ENCODE measurements at regions not wholly inside any gene's neighbourhood (a gene's known extent, or its start where the extent isn't known, plus 50 kb on each side); places are given as distances from the start of the nearest gene placed in this dataset.
A peak's percentile ranks its signal among the peaks of the same experiment; 100 is the strongest.
"Not testable (repeated sequence)": the region's sequence is repeated elsewhere in the genome, so short reads cannot be mapped to it uniquely, and the experiment has no call there.

- DNase-seq: not testable (repeated sequence)
Measured at GRCh38 chr12:54105809-54106208, 52.2 kb downstream of the HOXC4 start.

- not testable (repeated sequence) for DNase-seq
Measured at GRCh38 chr12:54106252-54106651, 52.6 kb downstream of the HOXC4 start.

GRCh38 chr12:54106803-54107579 lies 53.4 kb downstream of the HOXC4 start:
- DNase-seq: not testable (repeated sequence)

- DNase-seq: not testable (repeated sequence)
Measured at GRCh38 chr12:54112336-54112735, 58.7 kb downstream of the HOXC4 start.

GRCh38 chr12:54116055-54116454 lies 62.4 kb downstream of the HOXC4 start:
- DNase-seq: peak; percentile 1

GRCh38 chr12:54117392-54117791 lies 63.8 kb downstream of the HOXC4 start:
- DNase-seq: not testable (repeated sequence)

GRCh38 chr12:54119082-54119481 lies 65.4 kb downstream of the HOXC4 start:
- DNase-seq: not testable (repeated sequence)

- not testable (repeated sequence) for DNase-seq
Measured at GRCh38 chr12:54123981-54124380, 64.8 kb downstream of the SMUG1 start.

- not testable (repeated sequence) for DNase-seq
Measured at GRCh38 chr12:54125708-54126028, 63.1 kb downstream of the SMUG1 start.

- DNase-seq: peak; percentile 3
Measured at GRCh38 chr12:54126029-54126695, 62.6 kb downstream of the SMUG1 start.

GRCh38 chr12:54126696-54127537 lies 61.9 kb downstream of the SMUG1 start:
- DNase-seq: no peak

- no peak for DNase-seq
Measured at GRCh38 chr12:54127538-54128259, 61.1 kb downstream of the SMUG1 start.

GRCh38 chr12:54128416-54128815 lies 60.4 kb downstream of the SMUG1 start:
- DNase-seq: no peak

GRCh38 chr12:54129028-54129903 lies 59.5 kb downstream of the SMUG1 start:
- DNase-seq: no peak

Measured in DMS79 treated with DMSO at 0.1 percent for 48 hours (cell line).